Ishikawa (cell line): ENCODE measurements at regions not wholly inside any gene's neighbourhood (a gene's known extent, or its start where the extent isn't known, plus 50 kb on each side); places are given as distances from the start of the nearest gene placed in this dataset.

Source experiments
- CEBPB ChIP-seq: IDR thresholded peaks from 2 replicates; pipeline ENCODE4 v1.6.1; 2012
- CREB1 ChIP-seq: IDR thresholded peaks from 2 replicates; pipeline ENCODE4 v1.6.1; 2012; ENCODE audit warnings: low read depth
- EGR1 ChIP-seq: IDR thresholded peaks from 2 replicates; pipeline ENCODE4 v1.6.1; 2012
- EP300 ChIP-seq: IDR thresholded peaks from 2 replicates; pipeline ENCODE4 v1.6.1; 2012; ENCODE audit warnings: borderline replicate concordance
- FOXM1 ChIP-seq: IDR thresholded peaks from 2 replicates; pipeline ENCODE4 v1.6.1; 2012; ENCODE audit warnings: low read depth, borderline replicate concordance
- MAX ChIP-seq: IDR thresholded peaks from 2 replicates; pipeline ENCODE4 v1.6.1; 2012
- NFIC ChIP-seq: IDR thresholded peaks from 2 replicates; pipeline ENCODE4 v1.6.1; 2012
- RAD21 ChIP-seq: IDR thresholded peaks from 2 replicates; pipeline ENCODE4 v1.6.1; 2012; ENCODE audit warnings: low read depth
- REST ChIP-seq: IDR thresholded peaks from 2 replicates; pipeline ENCODE4 v1.6.1; 2012; ENCODE audit warnings: low read depth, mild to moderate bottlenecking
- TAF1 ChIP-seq: IDR thresholded peaks from 2 replicates; pipeline ENCODE4 v1.6.1; 2012; ENCODE audit warnings: low read depth, mild to moderate bottlenecking
- TCF12 ChIP-seq: IDR thresholded peaks from 2 replicates; pipeline ENCODE4 v1.6.1; 2012; ENCODE audit warnings: low read depth
- TEAD4 ChIP-seq: IDR thresholded peaks from 2 replicates; pipeline ENCODE4 v1.6.1; 2012
- USF1 ChIP-seq: IDR thresholded peaks from 2 replicates; pipeline ENCODE4 v1.6.1; 2012
- YY1 ChIP-seq: IDR thresholded peaks from 2 replicates; pipeline ENCODE4 v1.6.1; 2012; ENCODE audit warnings: low read depth
- ZBTB7A ChIP-seq: IDR thresholded peaks from 2 replicates; pipeline ENCODE4 v1.6.1; 2012; ENCODE audit warnings: low read depth

GRCh38 chr6:12446394-12446793 lies 156.2 kb downstream of the EDN1 start:
- TF ChIP-seq USF1 = no peak
- no peak for TF ChIP-seq ZBTB7A
- TF ChIP-seq RAD21 = no peak
- no peak for TF ChIP-seq MAX
- no peak for TF ChIP-seq CREB1
- no peak for TF ChIP-seq EP300
- no peak for TF ChIP-seq YY1
- TF ChIP-seq TCF12 = no peak
- no peak for TF ChIP-seq CEBPB
- no peak for TF ChIP-seq FOXM1
- TF ChIP-seq TEAD4 = no peak
- TF ChIP-seq NFIC = no peak
- TF ChIP-seq EGR1 = no peak

GRCh38 chr6:12449447-12449846 lies 159.3 kb downstream of the EDN1 start:
- TF ChIP-seq TAF1 = no peak
- TF ChIP-seq FOXM1 = no peak
- no peak for TF ChIP-seq TEAD4
- no peak for TF ChIP-seq MAX
- no peak for TF ChIP-seq TCF12
- no peak for TF ChIP-seq REST
- no peak for TF ChIP-seq EGR1
- no peak for TF ChIP-seq YY1
- TF ChIP-seq CEBPB = no peak
- TF ChIP-seq RAD21 = no peak
- TF ChIP-seq ZBTB7A = no peak
- no peak for TF ChIP-seq EP300
- TF ChIP-seq USF1 = no peak
- TF ChIP-seq CREB1 = no peak
- no peak for TF ChIP-seq NFIC

GRCh38 chr6:12450467-12450866 lies 160.3 kb downstream of the EDN1 start:
- TF ChIP-seq ZBTB7A (no peak), RAD21 (no peak), USF1 (no peak), MAX (no peak), CREB1 (no peak), FOXM1 (no peak), EGR1 (no peak), TAF1 (no peak), NFIC (no peak), TEAD4 (no peak), EP300 (no peak), CEBPB (no peak), TCF12 (no peak)

- TF ChIP-seq CEBPB = no peak
- no peak for TF ChIP-seq EP300
- no peak for TF ChIP-seq TCF12
- TF ChIP-seq REST = no peak
- TF ChIP-seq USF1 = no peak
- TF ChIP-seq TAF1 = no peak
- no peak for TF ChIP-seq ZBTB7A
- TF ChIP-seq YY1 = no peak
- TF ChIP-seq EGR1 = no peak
- TF ChIP-seq NFIC = no peak
- TF ChIP-seq CREB1 = no peak
- TF ChIP-seq FOXM1 = no peak
- no peak for TF ChIP-seq MAX
- TF ChIP-seq RAD21 = no peak
- TF ChIP-seq TEAD4 = no peak
Measured at GRCh38 chr6:12456343-12456742, 166.2 kb downstream of the EDN1 start.
